GM11168 (cell line): ENCODE measurements at regions not wholly inside any gene's neighbourhood (a gene's known extent, or its start where the extent isn't known, plus 50 kb on each side); places are given as distances from the start of the nearest gene placed in this dataset.
"Not testable (repeated sequence)": the region's sequence is repeated elsewhere in the genome, so short reads cannot be mapped to it uniquely, and the experiment has no call there.

Experiments used
- in situ Hi-C: fragments of 300-500 bp; cut with MboI; formaldehyde crosslinking; loops from one replicate; pipeline ENCODE4 v1.12.0; 2022; ENCODE audit warnings: low sequenced_read_pairs; ENCODE audit not compliant: unreplicated experiment

GRCh38 chr22:49353235-49353634 is 474.4 kb downstream of the BRD1 start:
- in situ Hi-C loops, result no loop called here

- in situ Hi-C loops, result no loop called here
These were observed 475.1 kb downstream of the BRD1 start for GRCh38 chr22:49352361-49353169.

GRCh38 chr22:49351761-49352227 is 475.9 kb downstream of the BRD1 start:
- in situ Hi-C loops, result no loop called here

GRCh38 chr22:49350441-49351121 is 477.1 kb downstream of the BRD1 start:
- in situ Hi-C loops, result no loop called here

GRCh38 chr22:49349841-49350381 is 477.8 kb downstream of the BRD1 start:
- in situ Hi-C loops, result no loop called here

- in situ Hi-C loops, result no loop called here
These were observed 478.4 kb downstream of the BRD1 start for GRCh38 chr22:49349181-49349835.

- in situ Hi-C loops, result no loop called here
These were observed 479.0 kb downstream of the BRD1 start for GRCh38 chr22:49348631-49349030.

- in situ Hi-C loops, result no loop called here
These were observed 480.3 kb downstream of the BRD1 start for GRCh38 chr22:49347376-49347775.

- in situ Hi-C loops, result no loop called here
These were observed 481.8 kb downstream of the BRD1 start for GRCh38 chr22:49345896-49346295.

GRCh38 chr22:49344656-49345055 is 483.0 kb downstream of the BRD1 start:
- in situ Hi-C loops, result no loop called here

- in situ Hi-C loops, result no loop called here
These were observed 483.5 kb downstream of the BRD1 start for GRCh38 chr22:49344161-49344560.

GRCh38 chr22:49340406-49340805 is 487.3 kb downstream of the BRD1 start:
- in situ Hi-C loops, result no loop called here

GRCh38 chr22:49336483-49336882 is 491.2 kb downstream of the BRD1 start:
- in situ Hi-C loops, result not testable (repeated sequence)

- in situ Hi-C loops, result no loop called here
These were observed 492.7 kb downstream of the BRD1 start for GRCh38 chr22:49334976-49335375.

- in situ Hi-C loops, result no loop called here
These were observed 493.3 kb downstream of the BRD1 start for GRCh38 chr22:49334449-49334789.

- in situ Hi-C loops, result no loop called here
These were observed 494.5 kb downstream of the BRD1 start for GRCh38 chr22:49333206-49333605.

- in situ Hi-C loops, result no loop called here
These were observed 495.0 kb downstream of the BRD1 start for GRCh38 chr22:49332691-49333090.

GRCh38 chr22:49331878-49332277 is 495.8 kb downstream of the BRD1 start:
- in situ Hi-C loops, result no loop called here

- in situ Hi-C loops, result no loop called here
These were observed 496.4 kb downstream of the BRD1 start for GRCh38 chr22:49331223-49331815.

GRCh38 chr22:49330421-49331222 is 497.1 kb downstream of the BRD1 start:
- in situ Hi-C loops, result no loop called here
